Central memory CD4-positive, alpha-beta T cell (primary cell): ENCODE measurements at regions not wholly inside any gene's neighbourhood (a gene's known extent, or its start where the extent isn't known, plus 50 kb on each side); places are given as distances from the start of the nearest gene placed in this dataset.

Source experiments
- DNase-seq: peaks from one replicate; pipeline ENCODE4 v3.0.0; 2022

DNA sequence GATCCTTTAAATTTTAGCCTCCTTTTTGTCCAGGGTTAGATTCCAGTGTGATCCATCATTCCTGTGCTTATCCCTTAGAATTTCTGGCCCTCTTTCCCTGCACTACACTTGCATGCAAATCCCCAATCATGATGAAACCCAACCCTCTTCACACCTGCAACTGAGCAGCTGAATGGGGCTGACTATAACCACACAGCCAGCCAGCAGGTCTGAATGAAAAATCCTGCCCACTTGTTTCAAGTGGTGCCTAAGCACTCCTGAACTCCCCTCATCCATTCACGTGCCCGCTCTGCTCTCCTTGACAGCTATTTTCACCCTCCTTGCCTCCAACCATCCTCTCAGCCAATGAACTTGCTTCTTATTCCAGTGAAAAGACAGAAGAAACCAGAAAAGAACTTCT is 80.5 kb upstream of the AFF3 start:
- no peak for DNase-seq

DNA sequence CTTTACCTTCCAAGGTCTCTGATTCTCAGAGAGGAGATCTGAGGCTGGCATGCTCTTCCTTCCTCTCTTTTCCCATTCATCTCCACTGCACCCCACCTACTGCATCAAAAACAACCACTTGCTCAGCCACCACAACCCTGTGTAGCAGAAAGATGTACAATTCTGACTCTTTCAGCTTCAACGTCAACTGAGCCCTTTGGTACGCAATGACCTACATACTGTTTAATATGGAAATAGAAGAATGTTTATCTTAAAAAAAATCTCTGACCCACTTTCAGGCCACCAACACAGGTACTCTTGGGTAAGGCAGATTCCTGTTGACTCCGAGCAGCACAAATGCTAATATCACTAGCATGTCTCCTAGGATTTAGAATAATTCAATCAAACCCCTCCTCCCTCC is 76.2 kb upstream of the AFF3 start:
- peak; percentile 51 for DNase-seq

DNA sequence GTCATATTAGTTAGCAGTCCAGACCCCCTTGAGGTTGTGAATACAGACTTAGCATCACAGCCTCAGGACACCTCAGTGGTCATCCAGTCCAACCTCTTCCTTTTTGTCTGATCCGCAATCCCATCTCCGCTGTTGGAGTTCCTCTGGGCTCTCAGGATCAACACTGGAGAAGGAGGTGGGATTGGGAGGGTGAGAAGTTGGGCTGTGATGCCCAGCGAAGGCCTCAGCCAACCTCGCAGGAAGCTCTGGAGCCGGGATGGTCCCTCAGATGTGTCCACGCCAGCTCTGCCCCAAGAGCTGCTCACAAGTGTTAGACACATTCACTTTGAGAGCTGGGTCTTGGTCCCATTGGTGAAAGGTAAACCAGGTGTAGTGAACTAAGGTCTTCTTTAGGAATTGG is 74.9 kb upstream of the AFF3 start:
- DNase-seq = no peak

DNA sequence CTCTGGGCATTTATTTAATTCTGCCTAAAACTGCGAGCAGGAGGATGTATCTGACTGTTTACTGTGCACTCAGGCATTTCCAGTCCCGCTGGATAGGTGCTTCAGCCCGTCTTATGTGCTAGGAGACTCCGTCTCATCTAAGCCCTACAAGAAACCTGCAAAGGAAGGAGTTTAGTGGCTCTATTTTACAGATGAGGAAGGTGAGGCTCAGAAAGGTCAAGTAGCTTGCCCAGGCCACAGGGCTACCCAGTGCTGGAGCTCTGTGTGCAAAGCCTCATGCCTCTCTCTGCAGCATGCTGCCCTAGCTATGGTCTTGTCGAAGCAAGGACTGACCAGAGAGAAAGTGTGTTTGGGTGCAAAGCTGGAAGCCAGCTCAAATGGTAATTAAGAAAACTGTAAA is 73.6 kb upstream of the AFF3 start:
- DNase-seq = no peak

DNA sequence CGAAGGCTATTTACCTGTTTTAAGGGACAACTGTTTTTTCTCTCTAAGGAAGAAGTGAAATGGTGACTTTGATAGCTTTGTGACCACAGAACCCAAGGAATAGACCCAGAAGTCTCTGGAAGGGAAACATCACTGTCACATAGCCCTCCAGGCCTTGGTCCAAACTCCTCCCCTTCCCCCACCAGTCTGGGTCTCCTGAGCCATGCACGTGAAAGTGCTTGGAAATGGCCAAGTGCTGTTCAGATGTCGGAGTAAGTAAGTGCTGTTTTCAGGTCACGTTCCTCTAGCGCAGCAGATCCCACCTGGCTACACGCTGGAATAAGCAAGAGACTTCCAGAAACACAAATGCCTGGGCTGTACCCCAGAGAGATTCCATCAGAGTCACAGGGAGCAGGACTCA is 73.0 kb upstream of the AFF3 start:
- DNase-seq = no peak

DNA sequence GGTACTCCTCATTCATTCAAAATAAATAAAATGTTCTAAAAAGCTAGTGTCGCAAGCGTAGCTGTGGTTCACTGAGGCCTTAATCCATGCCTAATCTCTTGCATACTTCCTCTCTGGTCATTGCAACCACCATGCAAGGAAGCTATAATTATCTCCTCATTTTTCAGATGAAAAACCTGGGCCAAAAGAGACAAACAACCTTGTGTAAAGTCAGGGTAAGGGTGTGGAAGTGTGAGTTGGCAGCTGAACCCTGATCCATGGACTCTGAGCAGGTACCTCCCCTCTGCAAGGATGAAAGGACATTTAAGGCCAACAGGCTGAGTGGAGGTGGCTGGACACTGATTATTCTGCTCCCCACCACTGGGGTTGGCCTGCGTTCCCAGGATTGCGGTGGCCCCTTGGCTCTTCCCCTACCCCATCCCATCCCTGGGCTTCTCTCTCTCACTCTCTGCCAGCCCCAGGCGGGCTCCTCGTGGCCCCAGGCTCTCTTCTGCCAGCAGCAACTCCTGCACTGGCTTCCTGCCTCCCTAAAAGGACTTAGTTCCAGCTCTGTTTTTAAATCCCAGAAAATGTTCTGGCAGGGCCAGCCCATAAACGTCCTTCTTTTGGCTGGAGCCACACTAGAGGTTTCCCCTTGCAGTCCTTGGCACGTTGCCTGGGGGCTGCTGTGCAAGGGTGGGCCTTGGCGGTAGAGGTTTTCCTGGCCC is 72.0 kb upstream of the AFF3 start:
- DNase-seq = no peak

DNA sequence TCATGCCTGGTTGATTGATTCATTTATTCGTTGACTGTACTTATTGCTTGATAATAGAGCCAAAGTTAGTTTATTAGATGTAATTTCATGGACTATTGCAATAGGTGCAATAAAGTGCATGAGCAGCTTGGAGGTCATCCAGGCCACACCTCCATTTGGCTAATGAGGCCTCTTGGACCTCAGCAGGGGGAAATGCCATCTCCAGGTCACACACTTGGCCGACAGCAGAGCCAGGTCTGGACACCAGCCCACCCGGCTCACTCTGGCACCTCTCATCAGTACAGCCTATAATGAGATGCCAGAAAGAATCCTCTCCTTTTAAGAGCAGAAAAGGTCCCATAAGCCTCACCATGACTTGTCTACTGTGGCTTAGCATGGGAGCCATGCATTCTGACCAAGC is 71.2 kb upstream of the AFF3 start:
- DNase-seq = no peak

DNA sequence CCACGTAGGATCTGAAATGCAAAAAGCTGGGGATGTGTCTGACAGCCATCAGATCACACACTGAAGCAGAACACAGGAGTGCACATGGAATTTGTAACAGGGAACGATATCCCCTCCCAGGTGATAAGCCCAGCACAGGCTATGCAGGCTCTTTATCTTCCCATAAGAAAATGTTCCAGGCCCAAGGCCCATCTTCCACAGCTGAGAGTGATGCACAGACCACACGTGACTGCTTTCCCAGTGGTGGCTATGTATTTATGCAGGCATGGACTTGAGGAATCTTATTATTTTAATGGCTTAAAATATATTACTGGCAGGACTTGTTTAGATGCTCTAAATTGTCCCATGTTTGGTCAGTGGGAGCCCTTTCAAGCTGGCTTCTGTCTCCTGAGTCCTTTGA is 70.5 kb upstream of the AFF3 start:
- DNase-seq = no peak

DNA sequence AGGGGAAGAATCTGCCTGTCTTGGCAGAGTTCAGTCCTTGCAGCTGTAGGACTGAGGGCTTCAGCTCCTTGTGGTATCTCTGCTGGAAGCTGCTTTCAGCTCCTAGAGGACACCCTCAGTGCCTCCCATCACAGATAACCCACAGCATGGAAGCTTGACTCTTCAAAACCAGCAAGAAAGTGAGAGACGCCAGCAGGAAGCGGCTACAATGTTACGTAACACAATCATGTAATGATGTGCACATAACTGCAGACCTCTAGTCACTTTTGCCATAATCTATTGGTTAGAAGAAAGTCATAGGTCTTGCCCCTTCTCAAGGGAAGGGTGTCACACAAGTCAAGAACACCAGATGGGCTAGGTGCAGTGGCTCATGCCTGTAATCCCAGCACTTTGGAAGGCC is 69.1 kb upstream of the AFF3 start:
- DNase-seq = no peak

DNA sequence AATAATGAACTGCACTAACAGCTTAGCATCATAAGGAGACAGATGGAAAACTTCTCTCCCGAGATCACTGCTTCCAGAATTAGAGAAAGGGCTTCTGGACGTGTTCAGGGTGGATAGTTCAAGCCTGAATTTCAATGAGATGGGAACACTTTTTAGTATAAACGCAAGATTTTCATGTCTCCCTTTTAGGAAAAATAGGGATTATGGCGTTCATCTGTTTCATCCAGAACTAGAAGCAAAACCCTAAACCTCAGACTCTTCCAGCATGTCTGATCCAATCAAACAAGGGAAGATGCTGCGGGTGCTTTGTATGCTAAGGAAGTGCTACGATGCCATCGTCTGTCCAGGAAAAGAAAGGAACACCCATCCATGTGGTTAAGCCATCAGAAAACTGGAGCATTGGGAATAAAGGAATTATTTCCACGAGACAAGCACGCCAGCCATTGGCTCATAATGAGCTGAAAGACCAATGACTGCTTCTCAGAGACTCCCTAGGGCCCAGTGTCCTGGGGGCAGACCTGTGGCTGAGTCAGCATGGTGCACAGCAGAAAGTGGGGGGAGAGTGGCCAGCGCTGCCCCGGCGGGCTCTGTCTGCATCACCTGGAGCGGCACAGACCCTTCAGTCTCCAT is 65.9 kb upstream of the AFF3 start:
- DNase-seq = no peak

DNA sequence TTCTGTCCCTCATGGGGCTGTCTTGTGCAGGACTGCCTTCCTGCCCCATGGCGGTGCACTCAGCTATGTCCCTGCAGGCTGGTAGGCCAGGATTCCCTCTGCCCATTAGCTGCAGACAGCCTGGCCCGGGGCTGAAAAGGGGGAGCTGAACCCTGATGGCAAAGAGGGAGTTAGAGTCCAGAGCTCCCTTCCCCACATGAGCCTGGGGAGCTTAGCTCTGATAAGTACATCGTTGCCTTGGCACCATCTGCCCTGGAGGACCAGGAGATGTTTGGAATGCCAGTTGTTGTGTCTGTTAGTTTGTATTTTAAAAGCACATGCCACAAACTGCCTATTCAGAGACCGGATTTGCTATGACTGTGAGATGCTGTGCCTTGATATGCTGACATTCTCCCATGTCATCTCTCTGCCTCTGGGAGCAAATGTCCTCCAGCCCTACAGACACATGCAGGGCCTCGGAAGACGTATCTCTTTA is 65.1 kb upstream of the AFF3 start:
- DNase-seq = no peak

DNA sequence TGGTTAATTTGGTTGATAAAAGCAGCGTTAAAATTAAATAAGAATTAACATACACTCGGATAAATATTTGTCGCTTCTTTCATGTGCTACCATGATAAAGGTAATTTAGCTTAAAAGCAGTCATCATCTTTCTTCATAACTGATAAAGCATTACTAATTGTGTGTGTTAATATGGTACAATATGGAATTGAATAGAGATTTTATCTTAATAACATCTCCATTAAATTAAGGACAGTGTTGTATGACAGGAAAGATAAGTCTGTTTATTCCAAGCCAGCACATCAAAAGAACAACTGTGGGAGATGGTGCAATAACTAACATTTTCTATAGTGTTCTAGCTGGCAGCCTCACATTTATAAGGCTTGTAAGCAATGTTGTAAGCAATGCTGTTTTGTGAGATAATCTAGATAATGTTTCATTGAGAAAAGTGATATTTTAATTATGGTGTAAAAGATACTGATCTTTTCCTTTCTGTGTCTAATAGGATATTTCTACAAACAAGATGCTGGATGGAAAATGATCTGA is 64.4 kb upstream of the AFF3 start:
- DNase-seq = no peak

DNA sequence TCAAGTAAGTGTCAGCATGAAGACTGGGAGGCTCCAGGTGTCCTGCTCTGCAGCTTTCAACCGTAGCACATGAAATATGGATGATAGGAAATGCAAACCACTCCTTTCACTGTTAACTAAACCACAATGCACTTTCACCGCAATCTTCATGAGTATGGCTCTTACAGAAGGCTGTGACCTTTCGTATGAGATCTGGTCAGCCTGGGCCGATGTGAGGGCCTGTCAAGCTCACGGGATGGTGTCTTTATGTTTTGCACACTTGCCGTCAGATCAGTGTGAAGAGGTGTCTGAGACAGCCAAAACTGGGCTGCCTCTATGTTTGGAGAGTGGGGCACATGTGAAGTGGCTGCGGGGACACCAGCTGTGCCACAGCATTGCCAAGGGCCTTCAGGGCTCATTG is 62.8 kb upstream of the AFF3 start:
- DNase-seq = no peak

DNA sequence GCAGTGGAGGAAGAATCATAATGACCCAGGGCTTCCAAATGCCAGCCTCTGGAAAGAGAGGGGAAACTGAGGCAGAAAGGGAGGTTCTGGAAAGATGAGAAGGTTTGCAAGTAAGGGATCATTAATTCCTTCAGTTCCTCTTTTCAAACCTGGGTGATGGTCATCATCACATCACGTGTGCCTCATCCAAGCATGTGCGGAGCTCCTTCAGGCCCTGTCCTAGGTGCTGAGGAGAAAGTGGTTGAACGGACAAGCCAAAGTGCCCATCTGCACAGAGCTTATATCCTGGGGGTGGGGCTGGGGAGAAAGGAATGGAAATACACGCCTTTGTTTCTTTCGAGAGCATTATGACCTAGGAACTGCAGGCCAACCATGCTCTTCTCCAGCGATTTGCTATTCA is 60.2 kb upstream of the AFF3 start:
- no peak for DNase-seq

DNA sequence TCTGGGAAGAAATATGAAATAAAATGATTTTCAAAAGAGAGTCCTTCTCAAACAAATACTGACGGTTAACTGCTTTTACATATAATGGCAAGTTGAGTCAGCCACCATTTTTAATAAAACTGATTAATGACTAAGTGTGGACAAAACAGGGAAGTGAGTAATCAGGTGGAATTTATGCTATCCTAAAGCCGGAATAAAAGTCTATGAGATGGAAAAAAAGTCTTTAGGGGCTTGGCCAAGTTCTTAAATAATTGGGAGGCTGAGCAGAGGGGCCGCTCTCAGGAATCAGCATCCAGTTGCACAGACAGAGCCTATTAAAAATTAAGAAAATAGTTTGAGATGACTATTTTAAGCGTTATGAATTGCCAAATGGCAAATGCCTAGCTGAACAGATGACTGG is 58.6 kb upstream of the AFF3 start:
- no peak for DNase-seq

DNA sequence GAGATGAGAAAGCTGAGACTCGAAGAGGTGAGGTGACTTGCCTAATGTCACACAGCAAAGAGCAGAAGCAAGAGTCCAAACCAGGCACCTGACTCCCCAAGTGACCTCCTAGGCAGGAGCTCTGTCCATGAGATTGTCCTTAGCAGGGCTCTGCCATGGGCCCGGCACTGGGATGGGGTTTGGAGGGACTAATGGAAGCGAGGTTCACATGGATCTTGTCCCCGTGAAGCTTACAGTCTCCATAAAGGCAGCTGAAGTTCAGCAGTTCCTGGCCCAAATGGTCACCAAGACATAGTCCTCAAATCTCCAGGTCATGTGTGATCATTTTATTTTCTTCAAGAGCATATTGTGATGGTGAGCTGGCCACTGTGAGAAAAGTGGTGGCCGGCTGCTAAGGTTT is 57.0 kb upstream of the AFF3 start:
- no peak for DNase-seq

DNA sequence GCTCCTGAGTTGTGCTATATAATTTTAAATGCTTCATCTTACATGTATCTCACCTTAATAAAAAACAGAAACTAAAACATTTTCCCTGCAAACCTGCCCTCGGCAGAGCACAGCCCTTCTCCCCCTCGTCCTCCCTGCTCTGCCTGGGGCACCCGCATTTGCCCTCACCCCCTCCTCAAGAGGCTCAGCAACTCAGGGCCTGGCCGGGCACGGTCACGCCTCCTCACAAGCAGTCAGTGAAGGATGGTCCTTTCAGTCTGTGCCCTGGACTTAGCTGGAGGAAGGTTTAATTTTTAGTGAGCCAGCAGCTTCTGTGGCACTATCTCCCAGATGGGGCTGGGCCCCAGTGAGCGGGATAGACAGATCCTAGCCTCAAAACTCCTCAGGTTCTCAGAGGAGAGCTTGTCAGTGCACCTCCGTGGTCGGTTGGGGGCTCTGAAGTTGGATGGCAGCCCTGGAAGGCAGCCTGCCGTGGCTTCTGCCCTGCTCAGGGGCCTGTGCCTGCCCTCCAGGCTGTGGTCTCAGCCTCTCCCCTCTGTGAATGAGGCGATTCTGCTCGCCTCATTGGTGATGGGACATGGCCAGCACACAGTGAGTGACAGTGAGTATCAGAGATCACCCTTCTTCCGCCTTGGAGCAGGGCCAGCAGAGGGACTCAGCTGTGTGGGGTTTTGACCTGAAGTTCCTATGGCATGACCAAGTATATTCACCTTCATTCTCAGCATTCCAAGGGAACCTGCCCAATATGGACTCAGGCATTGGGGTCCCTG is 56.3 kb upstream of the AFF3 start:
- DNase-seq = no peak

DNA sequence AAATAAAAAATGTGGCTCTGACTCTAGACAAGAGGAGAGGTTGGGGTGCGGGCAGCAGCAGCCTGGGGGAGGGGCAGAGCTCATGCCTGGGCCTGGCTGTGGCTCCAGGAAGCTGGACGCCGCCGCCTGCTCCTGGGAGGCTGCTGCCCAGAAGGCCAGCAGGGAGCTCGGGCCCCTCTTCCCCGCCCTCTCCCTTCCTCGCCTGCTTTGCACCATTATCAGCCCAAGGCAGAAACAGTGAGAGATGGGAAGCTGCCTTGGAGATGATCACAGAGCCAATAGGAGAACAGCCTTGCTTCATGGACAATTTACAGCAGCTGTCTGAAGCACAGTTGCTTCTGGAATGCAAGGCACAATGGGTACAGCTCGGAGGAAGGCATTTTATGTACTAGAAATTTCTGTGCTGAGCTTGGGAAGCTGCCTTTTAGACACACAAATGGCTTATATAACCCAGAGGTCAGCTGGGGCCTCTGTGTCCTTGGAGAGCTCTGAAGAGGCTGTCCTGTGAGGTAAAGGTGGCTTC is 55.3 kb upstream of the AFF3 start:
- DNase-seq = no peak

DNA sequence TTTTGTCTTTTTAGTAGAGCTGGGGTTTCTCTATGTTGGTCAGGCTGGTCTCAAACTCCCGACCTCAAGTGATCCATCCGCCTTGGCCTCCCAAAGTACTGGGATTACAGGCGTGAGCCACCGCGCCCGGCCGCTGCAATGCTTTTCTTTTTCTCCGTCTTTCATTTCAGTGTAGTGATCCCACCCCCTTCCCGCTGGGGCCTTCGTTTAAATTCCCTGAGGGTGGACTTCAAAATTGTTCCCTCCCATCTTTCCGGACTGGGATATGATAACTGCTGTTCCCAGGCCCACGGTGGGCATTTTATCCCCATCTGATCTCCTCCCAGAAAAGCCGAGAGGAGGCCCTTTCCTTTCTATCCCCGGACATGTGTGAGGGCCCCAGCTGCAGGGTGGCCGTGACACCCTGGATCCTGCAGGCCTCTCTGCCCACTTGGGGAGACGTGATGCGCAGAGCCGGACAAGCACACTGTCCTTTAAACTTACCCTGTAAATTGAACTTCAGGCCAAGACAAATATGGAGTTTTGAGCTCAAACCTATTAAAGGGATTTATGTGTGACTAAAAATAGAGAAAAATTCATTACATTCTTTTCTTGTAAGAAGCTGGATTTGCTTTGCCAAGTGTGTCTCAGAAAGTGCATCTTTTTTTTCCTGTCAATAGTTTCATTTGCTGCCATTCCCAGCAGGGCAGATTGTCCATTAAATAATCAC is 54.5 kb upstream of the AFF3 start:
- no peak for DNase-seq

DNA sequence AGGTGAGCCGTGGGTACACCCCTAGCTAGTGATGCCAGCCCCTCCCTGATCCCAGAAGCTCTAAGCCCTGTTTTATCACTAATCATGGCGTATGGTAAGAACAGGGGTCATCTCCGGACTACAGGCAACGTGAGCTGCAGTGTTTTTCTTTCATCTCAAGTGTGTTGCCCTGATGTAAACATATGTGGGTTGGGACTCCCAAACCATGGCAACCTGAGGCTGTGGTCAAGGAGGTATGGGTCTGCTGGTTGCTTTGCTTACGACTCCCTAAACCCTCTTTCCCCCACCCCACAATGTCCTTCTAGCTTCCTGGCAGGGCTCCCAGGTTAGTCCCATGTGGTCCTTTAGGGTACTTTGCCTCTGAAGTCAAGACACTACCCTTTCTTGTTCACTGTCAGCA is 53.6 kb upstream of the AFF3 start:
- DNase-seq = no peak

DNA sequence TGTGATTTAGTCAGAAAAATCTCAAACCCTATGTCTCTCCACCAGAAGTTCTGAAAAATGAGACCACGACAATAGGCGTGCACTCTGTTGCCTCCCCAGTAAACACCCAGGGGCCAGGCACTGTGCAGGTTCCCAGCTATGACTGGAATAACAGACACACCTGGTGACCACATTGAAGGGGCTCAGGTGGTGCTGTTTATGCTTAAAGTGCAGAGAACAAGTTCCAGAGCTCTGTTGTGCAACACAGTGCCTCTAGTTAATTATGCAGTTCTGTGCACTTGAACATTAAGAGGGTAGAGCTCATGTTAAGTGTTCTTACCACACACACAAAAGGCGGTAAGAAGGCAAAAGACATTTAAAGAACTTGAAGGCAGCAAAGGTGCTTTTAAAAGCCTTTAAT is 52.6 kb upstream of the AFF3 start:
- DNase-seq = no peak

DNA sequence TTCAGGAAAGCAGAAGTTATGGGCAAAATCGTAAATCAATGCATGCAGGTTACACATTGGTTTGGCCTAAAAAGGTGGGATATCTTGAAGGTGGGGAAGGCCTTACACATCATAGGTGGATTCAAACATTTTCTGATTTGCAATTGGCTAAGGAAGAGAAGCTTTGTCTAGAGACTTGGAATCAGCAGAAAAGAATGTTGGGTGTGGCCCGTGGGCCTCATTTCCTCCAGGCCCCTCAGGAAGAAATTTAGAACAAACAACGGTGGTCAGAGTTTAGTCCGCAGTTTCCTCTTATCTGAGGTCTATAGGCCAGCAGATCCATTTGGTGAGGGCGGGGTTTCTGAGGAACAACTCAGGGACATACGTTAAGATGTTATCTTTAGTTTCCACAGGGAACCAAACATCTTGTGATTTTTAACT is 50.9 kb upstream of the AFF3 start:
- no peak for DNase-seq

DNA sequence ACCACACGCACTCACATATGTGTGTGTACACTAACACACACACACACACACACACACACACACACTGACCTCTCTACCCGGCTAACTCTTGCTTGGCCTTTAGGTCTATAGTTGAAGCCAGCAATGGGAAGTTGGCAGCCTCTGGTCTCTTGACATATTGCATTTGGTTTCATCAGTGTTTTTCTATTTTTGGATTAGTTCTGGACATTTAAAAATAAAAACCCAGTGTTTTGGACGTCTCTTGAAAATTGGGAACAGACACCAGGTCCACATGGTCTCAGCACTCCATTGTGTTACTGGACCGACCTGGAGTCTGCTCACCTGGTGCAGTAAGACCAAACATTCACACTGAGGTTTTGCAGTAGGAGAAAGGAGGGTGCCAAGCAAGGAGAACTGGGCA is 50.4 kb upstream of the AFF3 start:
- DNase-seq = no peak
